SK-N-SH (cell line): ENCODE measurements at regions not wholly inside any gene's neighbourhood (a gene's known extent, or its start where the extent isn't known, plus 50 kb on each side); places are given as distances from the start of the nearest gene placed in this dataset.

ENCODE experiments used
- CTCF ChIA-PET: fragments of 300-600, 350-600 bp; formaldehyde crosslinking; extraction: SDS; loops from one replicate; lab custom pipeline; 2021; lab: Yijun Ruan, JAX
- POLR2A ChIA-PET: fragments of 350-600 bp; sonication (Branson Sonifier 250); formaldehyde crosslinking; extraction: SDS; loops from one replicate; lab custom pipeline; 2020; ENCODE audit warnings: antibody characterized with exemption, inconsistent platforms; lab: Yijun Ruan, JAX
- DNase-seq: peaks from one replicate; pipeline ENCODE4 v3.0.0; 2012
- H2AFZ ChIP-seq: fragments of 200-600 bp; sonication (generic); 2 replicates; pipeline ENCODE4 v1.8.1; 2016; ENCODE audit warnings: antibody characterized with exemption, mild to moderate bottlenecking, low read depth
- H3F3A ChIP-seq: fragments of 200-600 bp; sonication (generic); replicated peaks from 2 replicates; pipeline ENCODE3; 2016; ENCODE audit warnings: antibody characterized with exemption, mild to moderate bottlenecking; ENCODE audit not compliant: insufficient read depth
- H3K27ac ChIP-seq, 2 experiments: fragments of 200-500 bp in 1 of 2; fragments of 200-600 bp in 1 of 2; sonication (Bioruptor generic) in 1 of 2; sonication (generic), shearing (Covaris generic) in 1 of 2; 2 replicates each; pipeline versions ENCODE4 v1.5.1 to v1.6.1; 2014 to 2016; ENCODE audit warnings: low read depth in 2 of 2, inconsistent platforms in 1 of 2, low read length in 1 of 2, mild to moderate bottlenecking in 1 of 2, mixed read lengths in 1 of 2
- H3K27me3 ChIP-seq: fragments of 200-600 bp; sonication (generic), shearing (Covaris generic); 2 replicates; pipeline ENCODE4 v1.6.1; 2016; ENCODE audit warnings: mixed run types; ENCODE audit not compliant: insufficient read depth
- H3K36me3 ChIP-seq, 2 experiments: fragments of 200-500 bp in 1 of 2; fragments of 200-600 bp in 1 of 2; sonication (Bioruptor generic) in 1 of 2; sonication (generic) in 1 of 2; replicated peaks in 1 of 2; 2 replicates each; pipeline versions ENCODE3 to v1.5.1; 2014 to 2016; ENCODE audit warnings: low read length in 1 of 2, mild to moderate bottlenecking in 1 of 2; ENCODE audit not compliant: insufficient read depth in 2 of 2, control insufficient read depth in 1 of 2
- H3K4me1 ChIP-seq, 2 experiments: fragments of 200-500 bp in 1 of 2; fragments of 200-600 bp in 1 of 2; sonication (Bioruptor generic) in 1 of 2; sonication (generic), shearing (Covaris generic) in 1 of 2; 2 replicates each; pipeline versions ENCODE4 v1.5.1 to v1.6.1; 2014 to 2016; ENCODE audit warnings: low read depth in 1 of 2, low read length in 1 of 2, mixed run types in 1 of 2; ENCODE audit not compliant: insufficient read depth in 2 of 2, control insufficient read depth in 1 of 2
- H3K4me2 ChIP-seq: fragments of 200-600 bp; sonication (generic), shearing (Covaris generic); 2 replicates; pipeline ENCODE4 v1.6.1; 2017; ENCODE audit warnings: mixed run types
- H3K4me3 ChIP-seq, 2 experiments: fragments of 200-500 bp in 1 of 2; fragments of 200-600 bp in 1 of 2; sonication (Bioruptor generic) in 1 of 2; sonication (generic), shearing (Covaris generic) in 1 of 2; 2 replicates each; pipeline versions ENCODE4 v1.5.1 to v1.8.1; 2014 to 2016; ENCODE audit warnings: low read depth in 2 of 2, inconsistent platforms in 1 of 2, low read length in 1 of 2, mild to moderate bottlenecking in 1 of 2, mixed read lengths in 1 of 2, moderate library complexity in 1 of 2
- H3K79me2 ChIP-seq: fragments of 200-600 bp; sonication (generic); 2 replicates; pipeline ENCODE4 v1.8.1; 2017; ENCODE audit warnings: mild to moderate bottlenecking; ENCODE audit not compliant: insufficient read depth
- H3K9ac ChIP-seq: fragments of 200-600 bp; sonication (generic); 2 replicates; pipeline ENCODE4 v1.6.1; 2017; ENCODE audit warnings: mixed run types
- H3K9me2 ChIP-seq: fragments of 200-600 bp; sonication (generic); 2 replicates; pipeline ENCODE4 v1.6.1; 2017; ENCODE audit warnings: mixed run types
- H3K9me3 ChIP-seq: fragments of 200-600 bp; sonication (generic); 2 replicates; pipeline ENCODE4 v1.6.1; 2017; ENCODE audit warnings: mixed run types, mild to moderate bottlenecking, moderate library complexity
- H4K20me1 ChIP-seq: fragments of 200-600 bp; sonication (generic); 2 replicates; pipeline ENCODE4 v1.6.1; 2017; ENCODE audit warnings: mild to moderate bottlenecking, mixed run types; ENCODE audit not compliant: insufficient read depth
- CHD2 ChIP-seq: fragments of 150-350 bp; IDR thresholded peaks from 2 replicates; pipeline ENCODE4 v1.6.1; 2018; ENCODE audit warnings: low read length; ENCODE audit not compliant: partially characterized antibody
- ELF1 ChIP-seq: IDR thresholded peaks from 2 replicates; pipeline ENCODE4 v1.4.0; 2012
- EZH2phosphoT487 ChIP-seq: fragments of 200-600 bp; sonication (generic); IDR thresholded peaks from 2 replicates; pipeline ENCODE4 v1.6.1; 2017; ENCODE audit warnings: low read depth, mixed run types, mild to moderate bottlenecking, antibody characterized with exemption, moderate library complexity, borderline replicate concordance
- FOXJ3 ChIP-seq: sonication (generic); formaldehyde crosslinking; IDR thresholded peaks from 2 replicates; pipeline ENCODE4 v1.5.1; 2020; ENCODE audit warnings: mild to moderate bottlenecking, missing genetic modification reagents
- FOXM1 ChIP-seq: IDR thresholded peaks from 2 replicates; pipeline ENCODE4 v1.4.0; 2012; ENCODE audit warnings: low read depth, mild to moderate bottlenecking
- GABPA ChIP-seq: IDR thresholded peaks from 2 replicates; pipeline ENCODE4 v1.4.0; 2012; ENCODE audit warnings: low read depth, mild to moderate bottlenecking
- JUND ChIP-seq: IDR thresholded peaks from 2 replicates; pipeline ENCODE4 v1.4.0; 2012
- MAX ChIP-seq: IDR thresholded peaks from 2 replicates; pipeline ENCODE4 v1.4.0; 2012; ENCODE audit warnings: low read depth
- MEF2A ChIP-seq: IDR thresholded peaks from 2 replicates; pipeline ENCODE4 v1.4.0; 2012; ENCODE audit warnings: low read depth, borderline replicate concordance
- POLR2AphosphoS5 ChIP-seq: IDR thresholded peaks from 2 replicates; pipeline ENCODE4 v1.6.1; 2012; ENCODE audit warnings: low read depth, low read length
- RAD21 ChIP-seq: IDR thresholded peaks from 2 replicates; pipeline ENCODE4 v1.6.1; 2012; ENCODE audit warnings: mild to moderate bottlenecking, low read length
- RCOR1 ChIP-seq: fragments of 150-350 bp; IDR thresholded peaks from 2 replicates; pipeline ENCODE4 v1.6.1; 2017; ENCODE audit warnings: antibody characterized with exemption, low read length
- REST ChIP-seq: IDR thresholded peaks from 2 replicates; pipeline ENCODE4 v1.6.1; 2012; ENCODE audit warnings: mild to moderate bottlenecking, low read depth, low read length, moderate library complexity
- RXRA ChIP-seq: IDR thresholded peaks from 2 replicates; pipeline ENCODE4 v1.4.0; 2012; ENCODE audit warnings: low read depth, mild to moderate bottlenecking, borderline replicate concordance
- SIN3A ChIP-seq: IDR thresholded peaks from 2 replicates; pipeline ENCODE4 v1.6.1; 2012; ENCODE audit warnings: low read depth, mild to moderate bottlenecking, low read length, moderate library complexity, borderline replicate concordance
- SMC3 ChIP-seq: IDR thresholded peaks from 2 replicates; pipeline ENCODE4 v1.6.1; 2012; ENCODE audit warnings: low read depth, low read length, improper control_type of control experiment
- TCF12 ChIP-seq: IDR thresholded peaks from 2 replicates; pipeline ENCODE4 v1.4.0; 2012
- TEAD4 ChIP-seq: IDR thresholded peaks from 2 replicates; pipeline ENCODE4 v1.4.0; 2012; ENCODE audit warnings: mild to moderate bottlenecking, borderline replicate concordance; ENCODE audit not compliant: insufficient read depth
- USF2 ChIP-seq: fragments of 150-350 bp; IDR thresholded peaks from 2 replicates; pipeline ENCODE4 v1.6.1; 2017; ENCODE audit warnings: antibody characterized with exemption, low read length, low read depth, borderline replicate concordance
- YY1 ChIP-seq: IDR thresholded peaks from 2 replicates; pipeline ENCODE4 v1.4.0; 2012; ENCODE audit warnings: low read depth, mild to moderate bottlenecking
- ZBTB33 ChIP-seq: IDR thresholded peaks from 2 replicates; pipeline ENCODE4 v1.4.0; 2012; ENCODE audit warnings: low read depth, borderline replicate concordance
- WGBS: methylation state at CpG from one replicate; pipeline ENCODE4 v1.1.6; 2017; ENCODE audit warnings: low lambda C conversion rate; 5-methylcytosine and 5-hydroxymethylcytosine counted together

- Histone ChIP-seq H3K4me1 (no peaks in the 10 kb centered on the region), H3K9me2 (no peaks in the 10 kb centered on the region), H3K9ac (no peak overlapping the region), H3K27ac (no peak overlapping the region), H3K4me3 (no peak overlapping the region), H2AFZ (no peak overlapping the region), H3F3A (no peaks in the 10 kb centered on the region), H3K79me2 (no peaks in the 10 kb centered on the region), H3K27me3 (no peaks in the 10 kb centered on the region), H3K36me3 (no peaks in the 10 kb centered on the region), H3K9me3 (no peaks in the 10 kb centered on the region), H3K4me2 (no peak overlapping the region), H4K20me1 (no peaks in the 10 kb centered on the region)
- TF ChIP-seq ELF1 (no peak), USF2 (no peak), MAX (no peak), JUND (no peak), SMC3 (no peak), TEAD4 (no peak), SIN3A (no peak), EZH2phosphoT487 (no peak), TCF12 (no peak), RAD21 (no peak), YY1 (no peak), FOXM1 (no peak), POLR2AphosphoS5 (no peak), RCOR1 (no peak), REST (no peak)
- ChIA-PET CTCF (no interaction called here), POLR2A (no interaction called here)
- no peak for DNase-seq
- 11% methylated on average over 5 of the region's 5 CpGs for WGBS
These were observed 1279.9 kb upstream of the NRXN1 start for GRCh38 chr2:52311862-52312261.

GRCh38 chr2:52308156-52308555, 1276.2 kb upstream of the NRXN1 start:
- DNase-seq, result no peak
- ChIA-PET POLR2A (no interaction called here), CTCF (no interaction called here)
- no peak overlapping the region for H2AFZ ChIP-seq
- H4K20me1 ChIP-seq, result no peaks in the 10 kb centered on the region
- H3K27me3 ChIP-seq, result no peaks in the 10 kb centered on the region
- H3K36me3 ChIP-seq, result no peaks in the 10 kb centered on the region
- WGBS, result 0% methylated on average over 2 of the region's 2 CpGs
- no peak overlapping the region for H3K4me3 ChIP-seq
- H3K27ac ChIP-seq, result no peak overlapping the region
- no peaks in the 10 kb centered on the region for H3K79me2 ChIP-seq
- H3K9me3 ChIP-seq, result no peaks in the 10 kb centered on the region
- H3K9ac ChIP-seq, result no peak overlapping the region
- H3F3A ChIP-seq, result no peaks in the 10 kb centered on the region
- no peak for TF ChIP-seq RXRA
- TF ChIP-seq POLR2AphosphoS5, result no peak
- TF ChIP-seq SIN3A, result no peak
- TF ChIP-seq CHD2, result no peak
- no peak for TF ChIP-seq MEF2A
- no peak for TF ChIP-seq ELF1
- no peak for TF ChIP-seq ZBTB33
- TF ChIP-seq YY1, result no peak
- TF ChIP-seq TEAD4, result no peak
- no peak for TF ChIP-seq GABPA
- TF ChIP-seq FOXJ3, result no peak
- TF ChIP-seq JUND, result no peak
- no peak for TF ChIP-seq RCOR1
- H3K4me2 ChIP-seq, result no peak overlapping the region
- H3K9me2 ChIP-seq, result no peaks in the 10 kb centered on the region
- no peaks in the 10 kb centered on the region for H3K4me1 ChIP-seq
